Trophoblast cell (in vitro differentiated cells and primary cell): ENCODE measurements at regions not wholly inside any gene's neighbourhood (a gene's known extent, or its start where the extent isn't known, plus 50 kb on each side); places are given as distances from the start of the nearest gene placed in this dataset.

Experiments used
- DNase-seq, 2 donors: peaks; one replicate each; pipeline ENCODE4 v3.0.0-alpha.2; 2016
- H2AFZ ChIP-seq: 2 replicates; pipeline ENCODE4 v1.6.1; 2013; ENCODE audit warnings: low read length, moderate library complexity, mild to moderate bottlenecking; ENCODE audit not compliant: insufficient read depth, poor library complexity
- H2AK5ac ChIP-seq: 2 replicates; pipeline ENCODE4 v1.6.1; 2013; ENCODE audit warnings: mild to moderate bottlenecking, low read length
- H2BK120ac ChIP-seq: 2 replicates; pipeline ENCODE4 v1.6.1; 2013; ENCODE audit warnings: low read length, mild to moderate bottlenecking, moderate library complexity; ENCODE audit not compliant: insufficient read depth, poor library complexity
- H2BK12ac ChIP-seq: 2 replicates; pipeline ENCODE4 v1.6.1; 2013; ENCODE audit warnings: mild to moderate bottlenecking, low read length, moderate library complexity
- H2BK5ac ChIP-seq: 2 replicates; pipeline ENCODE4 v1.6.1; 2013; ENCODE audit warnings: low read length, low read depth, moderate library complexity, mild to moderate bottlenecking; ENCODE audit not compliant: poor library complexity
- H3K14ac ChIP-seq: 2 replicates; pipeline ENCODE4 v1.6.1; 2013; ENCODE audit warnings: mild to moderate bottlenecking, low read length
- H3K18ac ChIP-seq: 2 replicates; pipeline ENCODE4 v1.6.1; 2013; ENCODE audit warnings: mild to moderate bottlenecking, low read length
- H3K23ac ChIP-seq: 2 replicates; pipeline ENCODE4 v1.6.1; 2013; ENCODE audit warnings: low read length
- H3K27ac ChIP-seq: 2 replicates; pipeline ENCODE4 v1.5.1; 2013; ENCODE audit warnings: low read depth, mild to moderate bottlenecking, inconsistent platforms, low read length, moderate library complexity
- H3K27me3 ChIP-seq: 2 replicates; pipeline ENCODE4 v1.6.1; 2013; ENCODE audit warnings: inconsistent platforms, mild to moderate bottlenecking, low read length, moderate library complexity; ENCODE audit not compliant: insufficient read depth
- H3K36me3 ChIP-seq, 2 experiments: 1 replicate in 1 of 2; 2 replicates in 1 of 2; pipeline ENCODE4 v1.6.1; 2013; ENCODE audit warnings: low read length in 2 of 2, mild to moderate bottlenecking in 2 of 2, moderate library complexity in 1 of 2; ENCODE audit not compliant: insufficient read depth in 2 of 2, control insufficient read depth in 1 of 2
- H3K4ac ChIP-seq: 2 replicates; pipeline ENCODE4 v1.6.1; 2013; ENCODE audit warnings: low read depth, mild to moderate bottlenecking, low read length, moderate library complexity
- H3K4me1 ChIP-seq, 2 experiments: 1 replicate in 1 of 2; 2 replicates in 1 of 2; pipeline ENCODE4 v1.6.1; 2013; ENCODE audit warnings: low read length in 2 of 2, mild to moderate bottlenecking in 2 of 2, moderate library complexity in 1 of 2; ENCODE audit not compliant: insufficient read depth in 2 of 2, control insufficient read depth in 1 of 2
- H3K4me2 ChIP-seq: 2 replicates; pipeline ENCODE4 v1.6.1; 2013; ENCODE audit warnings: inconsistent platforms, mild to moderate bottlenecking, low read length, moderate library complexity
- H3K4me3 ChIP-seq: 2 replicates; pipeline ENCODE4 v1.5.1; 2013; ENCODE audit warnings: mild to moderate bottlenecking, low read depth, low read length, inconsistent platforms
- H3K79me1 ChIP-seq: one replicate; pipeline ENCODE4 v1.6.1; 2013; ENCODE audit warnings: low read length
- H3K79me2 ChIP-seq: 2 replicates; pipeline ENCODE4 v1.6.1; 2013; ENCODE audit warnings: low read length, mild to moderate bottlenecking; ENCODE audit not compliant: control insufficient read depth, insufficient read depth, poor library complexity
- H3K9ac ChIP-seq: 2 replicates; pipeline ENCODE4 v1.6.1; 2013; ENCODE audit warnings: mild to moderate bottlenecking, low read length
- H3K9me3 ChIP-seq: 2 replicates; pipeline ENCODE4 v1.6.1; 2013; ENCODE audit warnings: low read depth, mild to moderate bottlenecking, control low read depth, inconsistent platforms, low read length; ENCODE audit not compliant: insufficient read depth
- H4K12ac ChIP-seq: 2 replicates; pipeline ENCODE4 v1.6.1; 2013; ENCODE audit warnings: low read depth, mild to moderate bottlenecking, low read length, moderate library complexity
- H4K8ac ChIP-seq: 2 replicates; pipeline ENCODE4 v1.6.1; 2013; ENCODE audit warnings: low read depth, mild to moderate bottlenecking, low read length, moderate library complexity
- H4K91ac ChIP-seq: one replicate; pipeline ENCODE4 v1.6.1; 2013; ENCODE audit warnings: low read depth, mild to moderate bottlenecking, low read length, moderate library complexity
- WGBS: extraction: QIAGEN DNeasy Blood & Tissue Kit; methylation state at CpG from one replicate; pipeline ENCODE4 v1.1.7; 2013; ENCODE audit warnings: missing lambda C conversion rate; ENCODE audit not compliant: insufficient read length, insufficient coverage; ENCODE audit errors: extremely low coverage; 5-methylcytosine and 5-hydroxymethylcytosine counted together

GRCh38 chr22:49712195-49712791 lies 115.4 kb downstream of the BRD1 start:
- H3K14ac ChIP-seq: no peak overlapping the region
- H3K4me1 ChIP-seq: no peaks in the 10 kb centered on the region
- no peak overlapping the region for H3K18ac ChIP-seq
- H3K27me3 ChIP-seq: no peaks in the 10 kb centered on the region
- no peaks in the 10 kb centered on the region for H3K36me3 ChIP-seq
- peak in 1 of 2 donors; percentile 33 for DNase-seq
- no peak overlapping the region for H2AFZ ChIP-seq
- no peak overlapping the region for H4K91ac ChIP-seq
- H2BK120ac ChIP-seq: no peak overlapping the region
- H4K12ac ChIP-seq: no peak overlapping the region
- H3K9me3 ChIP-seq: peaks cover 6% of the 10 kb centered on the region
- H3K79me1 ChIP-seq: no peaks in the 10 kb centered on the region
- no CpG with 5 or more reads among the region's 22 CpGs for WGBS
- no peak overlapping the region for H2AK5ac ChIP-seq
- H4K8ac ChIP-seq: no peak overlapping the region
- no peak overlapping the region for H3K23ac ChIP-seq
- no peaks in the 10 kb centered on the region for H3K79me2 ChIP-seq
- H3K4me2 ChIP-seq: no peak overlapping the region
- H2BK5ac ChIP-seq: no peak overlapping the region
- H2BK12ac ChIP-seq: no peak overlapping the region
- H3K9ac ChIP-seq: no peak overlapping the region
- H3K4ac ChIP-seq: no peak overlapping the region
- no peak overlapping the region for H3K27ac ChIP-seq
- H3K4me3 ChIP-seq: no peak overlapping the region

- peaks cover 4% of the 10 kb centered on the region for H3K9me3 ChIP-seq
- H2AFZ ChIP-seq: no peak overlapping the region
- H3K36me3 ChIP-seq: no peaks in the 10 kb centered on the region
- no peak overlapping the region for H2BK120ac ChIP-seq
- H3K27me3 ChIP-seq: no peaks in the 10 kb centered on the region
- H3K4me3 ChIP-seq: peak overlapping the region; percentile 20
- H3K14ac ChIP-seq: no peak overlapping the region
- DNase-seq: no peak
- no peak overlapping the region for H2BK12ac ChIP-seq
- WGBS: no CpG with 5 or more reads among the region's 9 CpGs
- no peak overlapping the region for H2BK5ac ChIP-seq
- no peak overlapping the region for H3K4me2 ChIP-seq
- H3K79me2 ChIP-seq: no peaks in the 10 kb centered on the region
- H4K8ac ChIP-seq: no peak overlapping the region
- H3K9ac ChIP-seq: no peak overlapping the region
- H3K23ac ChIP-seq: no peak overlapping the region
- no peak overlapping the region for H4K12ac ChIP-seq
- no peak overlapping the region for H3K18ac ChIP-seq
- no peak overlapping the region for H4K91ac ChIP-seq
- no peak overlapping the region for H3K27ac ChIP-seq
- no peak overlapping the region for H2AK5ac ChIP-seq
- no peak overlapping the region for H3K4ac ChIP-seq
- no peaks in the 10 kb centered on the region for H3K79me1 ChIP-seq
- H3K4me1 ChIP-seq: no peaks in the 10 kb centered on the region
Observed at GRCh38 chr22:49710746-49711145, 116.9 kb downstream of the BRD1 start.

- Histone ChIP-seq H3K4me3 (no peak overlapping the region), H3K9me3 (peaks cover 4% of the 10 kb centered on the region), H4K12ac (no peak overlapping the region), H3K4ac (no peak overlapping the region), H3K27me3 (no peaks in the 10 kb centered on the region), H3K14ac (no peak overlapping the region), H3K18ac (no peak overlapping the region), H3K79me2 (no peaks in the 10 kb centered on the region), H4K8ac (no peak overlapping the region), H2AFZ (no peak overlapping the region), H3K36me3 (no peaks in the 10 kb centered on the region), H3K79me1 (no peaks in the 10 kb centered on the region), H3K4me2 (no peak overlapping the region), H2BK5ac (no peak overlapping the region), H3K9ac (no peak overlapping the region), H2AK5ac (no peak overlapping the region), H2BK120ac (no peak overlapping the region), H3K4me1 (no peaks in the 10 kb centered on the region), H3K27ac (no peak overlapping the region), H3K23ac (no peak overlapping the region), H4K91ac (no peak overlapping the region), H2BK12ac (no peak overlapping the region)
- WGBS: no CpG with 5 or more reads among the region's 4 CpGs
- no peak for DNase-seq
Observed at GRCh38 chr22:49709464-49709863, 118.2 kb downstream of the BRD1 start.

- H4K91ac ChIP-seq: no peak overlapping the region
- H3K79me2 ChIP-seq: no peaks in the 10 kb centered on the region
- H2BK5ac ChIP-seq: no peak overlapping the region
- H3K79me1 ChIP-seq: no peaks in the 10 kb centered on the region
- H2AK5ac ChIP-seq: no peak overlapping the region
- peaks cover 6% of the 10 kb centered on the region for H3K9me3 ChIP-seq
- WGBS: no CpG with 5 or more reads among the region's 13 CpGs
- H3K27ac ChIP-seq: no peak overlapping the region
- H2BK12ac ChIP-seq: no peak overlapping the region
- H4K12ac ChIP-seq: no peak overlapping the region
- H3K36me3 ChIP-seq: no peaks in the 10 kb centered on the region
- no peak overlapping the region for H3K4me3 ChIP-seq
- H3K14ac ChIP-seq: no peak overlapping the region
- H3K4me1 ChIP-seq: no peaks in the 10 kb centered on the region
- no peak overlapping the region for H3K18ac ChIP-seq
- H3K4me2 ChIP-seq: no peak overlapping the region
- no peak overlapping the region for H2BK120ac ChIP-seq
- no peak for DNase-seq
- H3K9ac ChIP-seq: no peak overlapping the region
- H3K23ac ChIP-seq: no peak overlapping the region
- H4K8ac ChIP-seq: no peak overlapping the region
- H3K27me3 ChIP-seq: no peaks in the 10 kb centered on the region
- no peak overlapping the region for H2AFZ ChIP-seq
- H3K4ac ChIP-seq: no peak overlapping the region
Observed at GRCh38 chr22:49705972-49706352, 121.7 kb downstream of the BRD1 start.
